B cell (primary cell): ENCODE measurements at regions not wholly inside any gene's neighbourhood (a gene's known extent, or its start where the extent isn't known, plus 50 kb on each side); places are given as distances from the start of the nearest gene placed in this dataset.
"Not testable (repeated sequence)": the region's sequence is repeated elsewhere in the genome, so short reads cannot be mapped to it uniquely, and the experiment has no call there.

Experiments
- EZH2 ChIP-seq: IDR thresholded peaks from 2 replicates; pipeline ENCODE4 v1.6.1; 2012; ENCODE audit warnings: borderline replicate concordance, low read depth, mild to moderate bottlenecking, moderate library complexity, low read length; ENCODE audit not compliant: insufficient read depth, poor library complexity, severe bottlenecking
- TF ChIP-seq, protein P1 (sequence below): fragments of 200-600 bp; IDR thresholded peaks from one replicate; pipeline ENCODE4 v1.8.0; 2022; ENCODE audit warnings: antibody characterized with exemption, mild to moderate bottlenecking

DNA sequence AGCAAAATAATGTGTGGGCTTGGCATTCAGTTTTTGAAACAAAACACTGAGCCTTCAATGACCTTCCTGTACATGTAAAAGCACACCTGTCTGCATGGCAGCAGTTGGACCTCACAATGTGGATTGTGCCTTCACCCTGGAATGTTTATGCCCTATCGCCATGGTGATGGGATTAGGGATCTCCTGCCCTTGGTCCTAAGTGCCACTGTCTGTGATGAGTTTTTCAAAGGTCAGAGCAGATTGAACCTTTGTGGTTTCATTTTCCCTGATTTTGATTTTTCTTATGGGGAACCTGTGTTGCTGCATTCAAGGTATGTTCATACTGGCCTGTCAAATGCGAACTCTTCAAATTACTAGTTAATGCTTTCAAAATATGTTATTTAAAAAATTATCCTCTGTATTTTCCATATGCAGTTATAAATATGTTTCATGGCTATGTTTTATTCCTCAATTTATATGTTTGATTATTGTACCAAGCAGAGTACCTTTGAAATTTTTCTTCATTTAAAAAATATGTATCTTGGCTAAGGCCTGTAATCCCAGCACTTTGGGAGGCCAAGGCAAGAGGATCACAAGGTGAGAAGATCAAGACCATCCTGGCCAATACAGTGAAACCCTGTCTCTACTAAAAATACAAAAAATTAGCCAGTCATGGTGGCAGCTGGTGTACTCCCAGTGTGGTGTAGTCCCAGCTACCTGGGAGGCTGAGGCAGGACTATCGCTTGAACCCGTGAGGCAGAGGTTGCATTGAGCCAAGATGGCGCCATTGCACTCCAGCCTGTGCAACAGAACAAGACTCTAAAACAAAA, 969.7 kb downstream of the TUBA3C start:
- TF ChIP-seq, protein P1, sequence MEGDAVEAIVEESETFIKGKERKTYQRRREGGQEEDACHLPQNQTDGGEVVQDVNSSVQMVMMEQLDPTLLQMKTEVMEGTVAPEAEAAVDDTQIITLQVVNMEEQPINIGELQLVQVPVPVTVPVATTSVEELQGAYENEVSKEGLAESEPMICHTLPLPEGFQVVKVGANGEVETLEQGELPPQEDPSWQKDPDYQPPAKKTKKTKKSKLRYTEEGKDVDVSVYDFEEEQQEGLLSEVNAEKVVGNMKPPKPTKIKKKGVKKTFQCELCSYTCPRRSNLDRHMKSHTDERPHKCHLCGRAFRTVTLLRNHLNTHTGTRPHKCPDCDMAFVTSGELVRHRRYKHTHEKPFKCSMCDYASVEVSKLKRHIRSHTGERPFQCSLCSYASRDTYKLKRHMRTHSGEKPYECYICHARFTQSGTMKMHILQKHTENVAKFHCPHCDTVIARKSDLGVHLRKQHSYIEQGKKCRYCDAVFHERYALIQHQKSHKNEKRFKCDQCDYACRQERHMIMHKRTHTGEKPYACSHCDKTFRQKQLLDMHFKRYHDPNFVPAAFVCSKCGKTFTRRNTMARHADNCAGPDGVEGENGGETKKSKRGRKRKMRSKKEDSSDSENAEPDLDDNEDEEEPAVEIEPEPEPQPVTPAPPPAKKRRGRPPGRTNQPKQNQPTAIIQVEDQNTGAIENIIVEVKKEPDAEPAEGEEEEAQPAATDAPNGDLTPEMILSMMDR, result not testable (repeated sequence)
- not testable (repeated sequence) for TF ChIP-seq EZH2
